Stomach (tissue), 4 donors: ENCODE measurements at regions not wholly inside any gene's neighbourhood (a gene's known extent, or its start where the extent isn't known, plus 50 kb on each side); places are given as distances from the start of the nearest gene placed in this dataset.

Experiments used
- POLR2A ChIP-seq, 4 donors: fragments of 450-650 bp; IDR thresholded peaks; one replicate each; pipeline ENCODE4 v1.6.1; 2016; ENCODE audit warnings: antibody characterized with exemption in 4 of 4, control low read depth in 2 of 4, mild to moderate bottlenecking in 1 of 4, moderate library complexity in 1 of 4
- POLR2AphosphoS5 ChIP-seq, 3 donors: sonication (generic); formaldehyde crosslinking; IDR thresholded peaks; one replicate each; pipeline ENCODE4 v1.6.1; 2016; ENCODE audit warnings: antibody characterized with exemption in 3 of 3
- TF ChIP-seq, protein P1 (sequence below), 7 experiments: fragments of 450-650 bp in 4 of 7; fragments of 200-600 bp in 3 of 7; sonication (generic) in 3 of 7; IDR thresholded peaks; one replicate each; pipeline ENCODE4 v1.5.1; 2016 to 2019; ENCODE audit warnings: antibody characterized with exemption in 7 of 7, control low read depth in 2 of 7, mild to moderate bottlenecking in 1 of 7

DNA sequence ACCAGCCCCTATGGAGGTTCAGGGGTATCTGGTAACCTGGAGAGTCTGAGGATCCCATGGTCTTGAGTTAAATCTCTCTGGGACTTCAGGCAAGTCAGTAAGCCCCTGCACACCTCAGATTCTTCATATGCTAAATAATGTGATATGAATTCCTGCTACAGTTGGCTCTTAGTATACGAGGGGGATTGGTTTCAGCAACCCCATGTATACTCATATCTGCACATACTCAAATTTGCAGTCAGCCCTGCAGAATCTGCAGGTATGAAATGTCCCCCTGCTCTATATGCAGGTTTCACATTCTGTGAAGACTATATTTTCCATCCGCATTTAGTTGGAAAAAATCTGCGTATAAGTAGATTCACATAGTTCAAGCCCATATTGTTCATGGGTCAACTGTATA, 136.6 kb downstream of the TOMM20 start:
- TF ChIP-seq, protein P1, sequence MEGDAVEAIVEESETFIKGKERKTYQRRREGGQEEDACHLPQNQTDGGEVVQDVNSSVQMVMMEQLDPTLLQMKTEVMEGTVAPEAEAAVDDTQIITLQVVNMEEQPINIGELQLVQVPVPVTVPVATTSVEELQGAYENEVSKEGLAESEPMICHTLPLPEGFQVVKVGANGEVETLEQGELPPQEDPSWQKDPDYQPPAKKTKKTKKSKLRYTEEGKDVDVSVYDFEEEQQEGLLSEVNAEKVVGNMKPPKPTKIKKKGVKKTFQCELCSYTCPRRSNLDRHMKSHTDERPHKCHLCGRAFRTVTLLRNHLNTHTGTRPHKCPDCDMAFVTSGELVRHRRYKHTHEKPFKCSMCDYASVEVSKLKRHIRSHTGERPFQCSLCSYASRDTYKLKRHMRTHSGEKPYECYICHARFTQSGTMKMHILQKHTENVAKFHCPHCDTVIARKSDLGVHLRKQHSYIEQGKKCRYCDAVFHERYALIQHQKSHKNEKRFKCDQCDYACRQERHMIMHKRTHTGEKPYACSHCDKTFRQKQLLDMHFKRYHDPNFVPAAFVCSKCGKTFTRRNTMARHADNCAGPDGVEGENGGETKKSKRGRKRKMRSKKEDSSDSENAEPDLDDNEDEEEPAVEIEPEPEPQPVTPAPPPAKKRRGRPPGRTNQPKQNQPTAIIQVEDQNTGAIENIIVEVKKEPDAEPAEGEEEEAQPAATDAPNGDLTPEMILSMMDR (IDR thresholded peaks at IDR 0.05), result no peak
- TF ChIP-seq POLR2AphosphoS5 (IDR thresholded peaks at IDR 0.05) (no peak), POLR2A (IDR thresholded peaks at IDR 0.05) (no peak)
